HG03354 (cell line): ENCODE measurements at regions not wholly inside any gene's neighbourhood (a gene's known extent, or its start where the extent isn't known, plus 50 kb on each side); places are given as distances from the start of the nearest gene placed in this dataset.
A peak's percentile ranks its signal among the peaks of the same experiment; 100 is the strongest.
"Not testable (repeated sequence)": the region's sequence is repeated elsewhere in the genome, so short reads cannot be mapped to it uniquely, and the experiment has no call there.

ENCODE experiments used
- ATAC-seq: cut with Tn5 transposase; IDR thresholded peaks from one replicate; pipeline ENCODE4 v1.9.1; 2021; ENCODE audit warnings: mild to moderate bottlenecking; ENCODE audit not compliant: unreplicated experiment, poor library complexity, severe bottlenecking

DNA sequence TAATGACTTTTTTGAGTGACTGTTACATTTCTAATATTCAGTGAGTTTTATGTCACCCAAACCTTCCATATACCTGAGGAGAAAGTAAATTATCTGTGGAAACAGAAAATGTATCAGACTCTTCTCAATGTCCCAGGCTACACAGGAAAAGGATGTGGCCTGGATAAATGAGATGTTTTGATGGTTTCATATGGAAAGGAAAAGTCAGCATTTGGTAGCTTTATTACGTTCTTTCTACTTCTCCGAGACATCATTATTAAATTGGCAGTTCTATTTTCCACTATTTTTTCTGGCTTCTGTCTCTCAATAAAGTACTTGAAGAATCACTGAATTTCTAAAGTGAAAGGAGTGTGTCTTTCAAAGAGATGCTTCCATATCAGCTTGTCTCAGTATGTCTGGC is 847.0 kb upstream of the CRIM1 start:
- no peak for ATAC-seq

DNA sequence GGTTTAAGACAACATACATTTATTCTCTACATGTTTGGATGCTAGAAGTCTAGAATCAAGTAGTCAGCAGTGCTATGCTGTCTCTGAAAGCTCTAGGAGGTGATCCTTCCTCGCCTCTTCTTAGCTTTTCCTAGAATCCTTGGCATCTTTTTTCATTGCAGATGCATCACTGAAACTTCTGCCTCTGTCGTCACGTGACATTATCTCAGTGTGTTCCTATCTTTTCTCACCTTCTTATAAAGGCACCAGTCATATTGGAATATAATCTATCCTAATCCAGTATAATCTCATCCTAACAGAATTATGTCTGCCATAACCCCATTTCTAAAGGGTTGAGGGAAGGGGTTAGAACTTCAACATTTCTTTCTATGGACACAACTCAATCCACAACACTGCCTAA is 851.2 kb upstream of the CRIM1 start:
- no peak for ATAC-seq

DNA sequence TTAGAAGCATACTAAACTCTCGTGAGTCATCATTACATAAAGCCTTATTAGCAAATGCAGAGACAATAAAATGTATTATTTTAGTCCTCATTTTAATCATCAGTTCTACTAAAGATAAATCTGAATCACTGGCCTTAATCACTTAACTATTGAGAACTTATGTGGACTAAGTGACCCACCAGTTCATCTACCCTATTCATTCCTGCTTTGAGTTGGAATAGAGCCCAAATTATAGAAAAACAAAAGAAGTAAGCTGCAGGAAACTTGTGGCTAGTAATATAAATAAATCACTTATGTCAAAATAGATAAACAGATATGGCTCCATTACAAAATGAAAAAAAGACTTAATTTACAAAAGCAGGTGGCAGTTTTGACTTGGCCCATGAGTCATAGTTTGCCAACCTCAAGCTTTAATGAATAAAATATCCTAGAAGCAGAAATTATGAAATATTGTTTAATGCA is 851.8 kb upstream of the CRIM1 start:
- no peak for ATAC-seq

DNA sequence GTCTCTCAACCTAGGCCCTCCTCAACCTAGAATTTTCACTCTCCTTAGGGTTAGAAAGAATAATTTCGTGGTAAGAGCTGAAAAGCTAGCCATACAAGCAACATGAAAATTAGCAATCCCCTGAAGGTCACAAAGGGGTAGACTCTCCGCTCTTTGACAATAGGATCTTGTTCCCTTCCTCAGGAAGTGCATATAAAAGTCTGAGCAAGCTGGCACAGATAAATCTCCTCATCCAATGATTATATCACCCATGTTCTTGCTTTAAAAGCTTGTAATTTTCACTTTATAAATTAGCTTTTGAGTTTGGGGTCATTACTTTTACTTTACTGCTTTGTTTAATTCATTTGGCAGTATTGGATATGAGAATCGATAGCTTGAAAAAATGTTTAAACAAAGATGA is 852.3 kb upstream of the CRIM1 start:
- ATAC-seq = no peak

DNA sequence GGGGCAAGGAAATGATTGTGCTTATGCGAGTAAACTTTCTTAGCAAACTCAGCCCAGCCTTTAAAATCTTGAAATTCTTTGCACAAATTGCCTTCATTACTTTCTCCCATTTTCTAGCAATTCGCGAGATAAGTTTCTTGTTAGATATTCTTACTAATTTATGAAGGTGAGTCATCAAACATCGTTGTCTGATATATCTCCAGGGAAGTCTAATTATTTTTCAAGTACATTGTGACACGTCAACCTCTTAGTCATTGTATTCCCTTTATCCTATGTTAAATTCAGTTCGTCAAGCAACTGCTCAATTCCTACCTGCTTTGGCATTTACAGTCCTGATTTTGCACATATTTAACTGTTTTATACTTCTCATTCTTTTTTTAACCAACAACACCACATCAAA is 854.5 kb upstream of the CRIM1 start:
- ATAC-seq = no peak

DNA sequence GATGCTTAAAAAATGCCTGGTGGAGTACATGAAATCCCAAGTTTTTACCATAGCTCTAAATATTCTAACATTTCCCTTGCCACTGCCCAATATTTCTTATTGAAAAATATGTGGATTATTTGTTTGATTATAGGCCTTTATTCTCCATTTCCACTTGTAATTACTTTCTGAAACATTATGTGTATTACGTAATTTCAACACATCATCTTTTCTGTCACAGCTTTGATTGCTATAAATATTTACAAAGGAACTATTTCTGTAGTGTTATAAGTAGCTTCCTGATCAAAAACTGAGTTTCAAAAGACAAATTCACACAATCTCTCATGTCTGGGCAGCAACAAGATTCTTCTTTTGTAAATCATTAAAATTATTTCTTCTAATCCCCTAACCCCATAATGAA is 859.6 kb upstream of the CRIM1 start:
- ATAC-seq = no peak

DNA sequence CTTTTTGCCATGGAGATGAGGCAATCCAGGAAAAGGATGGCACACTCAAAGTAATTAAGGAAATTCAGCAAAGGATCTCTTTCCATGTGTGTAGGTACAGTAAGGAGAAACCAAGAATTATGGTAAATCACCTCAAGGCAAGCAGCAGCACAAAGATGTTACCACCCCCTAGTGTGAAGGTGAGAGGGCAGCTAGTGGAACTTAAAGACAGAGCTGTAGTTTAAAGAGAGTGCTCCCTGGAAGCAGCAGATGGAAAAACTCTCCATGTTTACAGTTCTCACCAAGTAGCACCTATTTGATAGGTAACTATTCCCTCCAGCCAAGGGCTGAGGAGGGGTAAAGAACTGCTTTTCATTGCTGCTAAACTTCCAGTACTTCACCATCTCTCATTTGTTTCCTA is 860.4 kb upstream of the CRIM1 start:
- no peak for ATAC-seq

DNA sequence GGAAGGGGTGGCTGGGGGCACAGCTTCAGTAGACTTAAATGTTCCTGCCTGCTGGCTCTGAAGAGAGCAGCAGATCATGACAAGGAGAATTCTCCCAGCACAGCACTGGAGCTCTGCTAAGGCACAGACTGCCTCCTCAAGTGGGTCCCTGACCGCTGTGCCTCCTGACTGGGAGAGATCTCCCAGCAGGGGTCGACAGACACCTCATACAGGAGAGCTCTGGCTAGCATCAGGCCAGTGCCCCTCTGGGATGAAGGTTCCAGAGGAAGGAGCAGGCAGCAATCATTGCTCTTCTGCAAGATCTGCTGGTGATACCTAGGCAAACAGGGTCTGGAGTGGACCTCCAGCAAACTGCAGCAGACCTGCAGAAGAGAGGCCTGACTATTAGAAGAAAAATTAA is 877.5 kb upstream of the CRIM1 start:
- not testable (repeated sequence) for ATAC-seq

DNA sequence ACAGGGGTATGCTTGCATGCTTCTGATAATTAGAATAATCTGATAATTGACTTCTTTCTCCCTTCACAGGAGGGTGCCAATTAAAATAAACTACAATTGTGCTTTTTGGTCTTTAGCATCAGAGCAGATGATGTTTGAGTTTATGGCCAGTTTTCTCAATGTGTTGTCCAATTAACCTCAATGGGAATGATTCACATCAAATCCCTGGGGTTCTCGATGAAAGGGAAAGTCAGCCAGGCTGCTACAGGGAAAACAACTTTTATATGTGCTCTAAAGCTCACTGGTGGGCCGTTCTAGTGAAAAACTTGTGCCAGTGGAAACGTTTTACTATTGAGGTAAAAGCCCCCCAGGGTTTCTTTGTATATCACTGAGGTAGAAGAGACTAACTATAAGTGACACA is 887.3 kb upstream of the CRIM1 start:
- ATAC-seq = no peak

DNA sequence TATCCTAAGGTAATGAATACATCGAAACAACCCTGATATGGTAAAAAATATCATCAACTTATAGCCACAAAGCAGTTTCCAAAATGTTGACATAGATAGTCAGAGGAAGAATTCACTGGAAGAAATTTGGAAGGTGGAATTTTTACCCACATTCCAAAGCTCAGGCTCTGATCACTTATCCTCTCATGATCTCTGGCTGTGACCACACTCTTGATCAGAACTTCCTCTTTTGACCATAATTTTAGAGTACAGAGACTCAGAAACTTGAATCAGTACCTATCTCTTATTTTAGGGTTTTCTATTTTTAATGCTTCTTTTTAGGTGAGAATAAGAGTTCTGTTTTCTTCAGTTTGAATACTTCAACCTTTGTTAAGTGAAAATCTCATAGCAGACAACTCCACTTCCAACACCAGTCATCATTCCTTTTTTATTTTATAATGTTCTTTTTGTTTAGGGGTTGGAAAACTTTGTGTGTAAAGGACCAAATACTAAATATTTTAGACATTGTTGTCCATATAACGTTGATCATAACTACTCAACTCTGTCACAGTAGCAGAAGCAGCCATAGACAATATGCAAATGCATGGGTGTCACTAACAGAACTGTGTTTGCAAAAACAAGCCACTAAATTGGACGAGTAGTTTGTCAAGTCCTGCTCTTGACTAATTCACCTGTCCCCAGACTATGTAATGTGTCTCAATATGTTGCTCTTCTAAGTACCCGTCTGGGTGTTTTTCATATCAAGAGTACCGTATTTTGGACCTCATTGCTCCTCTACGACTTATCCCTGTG is 891.6 kb upstream of the CRIM1 start:
- ATAC-seq = no peak

DNA sequence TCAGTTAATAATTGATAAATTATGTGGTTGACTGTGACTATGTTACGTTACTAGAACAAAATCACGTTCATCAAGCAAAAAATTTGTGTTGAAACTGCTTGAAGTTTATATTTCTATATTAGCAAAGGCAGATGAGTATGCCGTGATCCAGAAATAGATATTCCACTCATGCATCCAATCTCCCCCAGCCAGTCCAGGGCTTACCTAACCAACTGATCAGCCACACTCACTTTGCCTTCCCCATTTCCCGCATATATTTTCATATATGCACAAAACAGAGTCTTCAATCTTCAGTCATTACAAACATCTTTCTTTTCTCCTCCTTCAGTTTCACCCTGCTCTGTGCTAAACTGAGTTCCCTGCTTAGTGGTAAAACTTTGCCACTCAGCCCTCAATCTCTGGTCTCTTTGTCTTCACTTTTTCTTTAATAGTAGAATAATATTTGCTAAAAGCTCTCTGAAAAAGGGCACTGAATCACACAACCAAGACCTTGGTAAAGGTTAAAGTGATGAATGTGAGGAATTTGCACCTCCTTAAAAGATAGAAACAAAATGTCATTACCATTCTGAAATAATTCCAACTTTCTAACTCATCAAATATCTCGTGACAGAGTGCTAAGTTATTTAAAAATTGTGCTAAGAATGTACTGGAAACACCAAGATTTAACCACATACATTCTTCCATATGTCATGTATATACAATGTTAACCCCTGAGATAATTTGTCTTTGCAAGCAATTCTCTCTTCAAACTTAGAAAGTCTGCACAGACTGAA is 893.2 kb upstream of the CRIM1 start:
- no peak for ATAC-seq

DNA sequence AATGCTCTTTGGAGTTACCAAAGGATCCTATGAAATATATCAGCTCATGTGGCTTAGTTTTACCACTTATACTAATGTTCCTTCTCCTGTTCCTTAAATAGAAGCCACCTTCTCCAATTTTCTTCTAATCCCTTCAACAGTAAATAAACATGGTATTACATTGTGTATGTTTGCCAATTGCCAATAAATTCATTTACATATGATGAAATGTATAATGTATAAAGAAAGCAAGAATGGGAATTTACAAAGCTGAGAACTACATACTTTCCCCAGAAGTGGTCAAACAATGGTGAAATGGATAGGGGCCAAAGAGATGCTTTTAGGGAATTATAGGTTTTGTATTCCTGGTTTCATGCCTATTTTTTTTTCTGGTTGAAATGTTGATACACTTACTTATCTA is 894.2 kb upstream of the CRIM1 start:
- no peak for ATAC-seq

DNA sequence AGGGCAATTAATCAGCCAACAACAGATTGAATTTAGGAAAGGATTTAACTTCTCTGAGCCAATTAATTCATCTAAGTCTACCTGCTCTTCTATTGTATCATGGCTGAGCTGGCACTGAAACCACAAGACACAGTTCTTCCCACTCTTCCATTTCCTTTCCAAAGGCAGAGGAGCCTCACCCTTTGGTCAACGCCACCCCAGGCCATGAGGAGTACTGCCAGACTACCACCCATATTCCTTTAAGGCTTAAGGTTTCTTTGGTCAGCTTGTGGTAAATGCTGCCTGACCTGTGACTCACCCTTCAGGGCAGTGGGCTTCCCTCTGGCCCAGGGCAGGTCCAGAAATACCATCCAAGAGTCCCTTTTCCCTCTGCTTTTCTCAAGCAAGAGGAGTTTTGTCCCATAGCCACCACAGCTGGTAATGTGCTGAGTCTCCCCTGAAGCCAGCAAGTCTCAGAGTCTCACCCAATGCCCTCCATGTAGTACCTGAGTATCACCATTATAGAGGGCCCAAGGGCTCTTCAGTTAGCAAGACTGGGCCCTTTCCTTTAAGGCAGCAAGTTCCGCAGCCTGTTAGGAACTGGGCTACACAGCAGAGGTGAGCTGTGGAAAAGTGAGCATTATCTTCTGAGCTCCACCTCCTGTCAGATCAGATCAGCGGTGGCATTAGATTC is 900.5 kb upstream of the CRIM1 start:
- no peak for ATAC-seq

DNA sequence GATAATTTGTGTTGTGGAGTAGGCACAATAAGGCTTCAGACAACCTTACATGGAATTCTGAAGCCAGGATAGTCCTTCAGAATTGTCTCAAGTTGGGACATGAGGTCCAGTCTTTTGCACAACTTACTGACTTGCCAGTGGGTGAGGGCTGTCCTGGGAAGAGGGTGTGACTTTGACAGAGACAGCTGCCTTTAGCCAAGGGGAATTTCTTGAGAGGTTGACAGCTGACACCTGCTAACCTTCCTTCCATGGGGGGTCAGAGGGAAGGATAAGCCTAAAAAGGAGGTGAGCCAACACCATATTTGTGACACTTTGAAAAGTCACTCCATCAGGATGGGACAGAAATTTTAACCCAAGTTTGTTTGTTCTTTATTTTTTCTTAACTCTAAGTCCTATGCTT is 907.8 kb upstream of the CRIM1 start:
- no peak for ATAC-seq

DNA sequence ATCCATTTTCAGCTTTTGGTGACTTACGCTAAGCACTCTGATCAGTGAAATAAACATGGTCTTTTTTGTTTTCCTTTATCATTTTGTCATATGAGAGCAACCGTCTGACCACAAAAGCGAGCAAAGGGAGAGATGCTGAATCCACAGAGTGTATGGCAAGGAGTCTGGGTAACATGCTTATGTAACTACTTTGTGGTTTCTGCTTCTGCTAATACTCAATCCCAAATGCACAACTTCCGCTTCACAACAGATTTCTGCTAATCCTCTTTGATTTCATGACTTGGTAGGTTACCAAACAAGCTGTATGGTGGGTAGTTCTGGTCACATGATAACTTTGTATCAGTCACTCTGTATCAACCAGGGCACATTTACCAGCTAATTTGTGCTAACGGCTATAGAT is 908.4 kb upstream of the CRIM1 start:
- ATAC-seq = no peak

DNA sequence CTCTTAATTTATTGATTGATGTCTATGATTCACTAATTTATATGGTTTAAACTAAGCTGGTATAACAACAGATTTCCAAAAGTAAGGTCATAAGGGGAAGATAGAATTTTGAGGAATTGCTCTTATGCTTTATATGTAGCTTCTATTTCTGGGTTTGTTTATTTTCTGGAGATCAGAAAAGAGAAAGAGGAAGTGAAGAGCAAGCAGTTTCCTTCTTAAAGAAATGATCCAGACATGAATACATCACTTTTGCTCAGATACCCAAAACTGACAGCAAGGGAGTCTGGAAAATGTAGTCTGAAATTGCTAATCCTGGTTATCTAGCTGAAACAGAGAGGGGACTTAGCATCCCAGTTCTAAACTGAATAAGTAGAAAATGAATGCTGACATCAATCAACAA is 912.5 kb upstream of the CRIM1 start:
- no peak for ATAC-seq

DNA sequence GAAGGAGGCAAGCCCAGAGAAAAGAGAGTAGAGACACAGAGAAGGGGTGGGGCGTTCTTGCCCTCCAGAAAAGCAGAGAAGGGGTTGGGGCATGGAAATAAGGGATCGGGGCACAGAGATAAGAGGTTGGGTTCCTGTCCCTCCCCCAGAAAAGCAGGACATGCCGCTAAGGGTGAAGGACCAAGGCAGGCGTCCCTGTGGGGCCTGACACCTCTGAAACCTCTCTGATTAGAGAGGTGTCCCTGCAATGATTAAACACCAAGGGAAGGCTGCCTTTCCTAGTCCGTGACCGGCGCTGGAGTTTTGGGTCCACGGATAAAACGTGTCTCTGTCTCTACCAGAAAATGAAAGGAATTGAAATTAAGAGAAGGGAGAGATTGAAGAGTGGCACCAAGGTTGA is 914.0 kb upstream of the CRIM1 start:
- ATAC-seq = not testable (repeated sequence)

DNA sequence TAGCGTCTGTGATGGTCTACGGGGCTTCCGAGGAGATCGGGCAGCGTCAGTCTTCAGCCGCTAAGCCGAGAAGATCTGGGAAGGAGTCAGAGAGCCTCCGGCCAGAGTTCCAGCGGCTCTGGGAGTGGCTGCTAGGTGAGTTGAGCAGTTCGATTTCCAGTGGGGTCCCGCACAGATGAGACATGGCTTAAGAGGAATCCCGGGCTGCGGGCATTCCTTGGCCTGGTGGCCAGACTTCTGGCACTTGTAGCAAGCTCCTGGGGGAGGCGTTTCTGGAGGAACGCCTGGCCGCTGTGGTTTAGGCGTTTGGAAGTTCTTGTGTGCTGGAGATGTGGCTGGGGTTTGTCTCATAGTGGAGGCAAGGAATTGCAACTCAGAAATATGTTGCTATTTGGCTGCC is 915.3 kb upstream of the CRIM1 start:
- not testable (repeated sequence) for ATAC-seq

DNA sequence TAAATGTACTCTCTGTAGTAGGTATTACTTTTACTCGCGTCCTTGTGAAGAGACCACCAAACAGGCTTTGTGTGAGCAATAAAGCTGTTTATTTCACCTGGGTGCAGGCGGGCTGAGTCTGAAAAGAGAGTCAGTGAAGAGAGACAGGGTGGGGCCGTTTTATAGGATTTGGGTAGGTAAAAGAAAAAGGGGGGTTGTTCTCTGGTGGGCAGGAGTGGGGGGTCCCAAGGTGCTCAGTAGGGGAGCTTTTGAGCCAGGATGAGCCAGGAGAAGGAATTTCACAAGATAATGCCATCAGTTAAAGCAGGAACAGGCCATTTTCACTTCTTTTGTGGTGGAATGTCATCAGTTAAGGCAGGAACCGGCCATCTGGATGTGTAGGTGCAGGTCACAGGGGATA is 918.7 kb upstream of the CRIM1 start:
- not testable (repeated sequence) for ATAC-seq

DNA sequence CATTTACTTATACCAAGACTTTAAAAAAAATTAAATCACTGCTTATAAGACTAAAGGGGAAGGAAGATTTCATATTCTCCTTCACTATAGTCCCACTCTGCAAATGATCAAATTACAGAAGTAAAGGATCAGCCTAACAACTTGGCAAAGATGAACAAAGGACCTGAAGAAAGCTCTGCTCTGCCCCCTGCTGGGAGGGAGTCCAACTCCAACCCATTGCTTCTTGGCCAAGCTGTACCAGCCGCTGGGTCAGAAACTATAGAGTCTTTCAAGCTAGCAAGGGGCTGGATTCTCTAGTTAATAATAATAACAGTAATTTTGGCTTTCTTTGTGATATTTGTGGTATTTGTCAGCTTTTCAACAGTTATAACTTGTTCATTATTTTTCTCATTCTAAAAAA is 927.0 kb upstream of the CRIM1 start:
- peak; percentile 76 for ATAC-seq

DNA sequence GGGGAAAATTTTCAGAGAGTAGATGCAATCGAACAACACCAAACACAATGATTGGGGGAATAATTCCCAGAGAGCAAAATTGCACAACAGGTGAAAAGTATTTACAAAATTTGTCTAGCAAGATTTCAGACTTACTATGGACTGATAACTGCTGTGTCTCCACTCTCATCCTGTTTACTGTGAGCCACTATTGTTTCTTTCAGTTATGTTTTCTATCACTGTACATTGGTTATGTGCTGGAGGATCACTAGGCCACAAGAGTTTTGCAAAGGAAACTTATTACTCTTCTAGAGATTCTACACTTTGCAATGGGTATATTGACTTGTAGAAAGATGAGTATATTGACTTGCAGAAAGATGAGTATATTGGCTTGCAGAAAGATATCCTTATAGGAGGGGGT is 934.1 kb upstream of the CRIM1 start:
- ATAC-seq = no peak
